Gastrocnemius medialis (tissue), 4 donors: ENCODE measurements at regions not wholly inside any gene's neighbourhood (a gene's known extent, or its start where the extent isn't known, plus 50 kb on each side); places are given as distances from the start of the nearest gene placed in this dataset.

Experiments
- POLR2A ChIP-seq, 2 donors: fragments of 450-650 bp; IDR thresholded peaks; one replicate each; pipeline ENCODE4 v1.6.1; 2017; ENCODE audit warnings: antibody characterized with exemption in 2 of 2, mild to moderate bottlenecking in 2 of 2, moderate library complexity in 2 of 2
- TF ChIP-seq, protein P1 (sequence below), 5 experiments: fragments of 450-650 bp in 3 of 5; fragments of 200-600 bp in 2 of 5; sonication (generic) in 2 of 5; IDR thresholded peaks in 4 of 5; conservative IDR thresholded peaks in 1 of 5; 1 replicate in 4 of 5; 2 replicates in 1 of 5; pipeline ENCODE4 v1.5.1; 2016 to 2019; ENCODE audit warnings: antibody characterized with exemption in 5 of 5, mild to moderate bottlenecking in 3 of 5, moderate library complexity in 3 of 5

- TF ChIP-seq, protein P1, sequence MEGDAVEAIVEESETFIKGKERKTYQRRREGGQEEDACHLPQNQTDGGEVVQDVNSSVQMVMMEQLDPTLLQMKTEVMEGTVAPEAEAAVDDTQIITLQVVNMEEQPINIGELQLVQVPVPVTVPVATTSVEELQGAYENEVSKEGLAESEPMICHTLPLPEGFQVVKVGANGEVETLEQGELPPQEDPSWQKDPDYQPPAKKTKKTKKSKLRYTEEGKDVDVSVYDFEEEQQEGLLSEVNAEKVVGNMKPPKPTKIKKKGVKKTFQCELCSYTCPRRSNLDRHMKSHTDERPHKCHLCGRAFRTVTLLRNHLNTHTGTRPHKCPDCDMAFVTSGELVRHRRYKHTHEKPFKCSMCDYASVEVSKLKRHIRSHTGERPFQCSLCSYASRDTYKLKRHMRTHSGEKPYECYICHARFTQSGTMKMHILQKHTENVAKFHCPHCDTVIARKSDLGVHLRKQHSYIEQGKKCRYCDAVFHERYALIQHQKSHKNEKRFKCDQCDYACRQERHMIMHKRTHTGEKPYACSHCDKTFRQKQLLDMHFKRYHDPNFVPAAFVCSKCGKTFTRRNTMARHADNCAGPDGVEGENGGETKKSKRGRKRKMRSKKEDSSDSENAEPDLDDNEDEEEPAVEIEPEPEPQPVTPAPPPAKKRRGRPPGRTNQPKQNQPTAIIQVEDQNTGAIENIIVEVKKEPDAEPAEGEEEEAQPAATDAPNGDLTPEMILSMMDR (IDR thresholded peaks at IDR 0.05 in 4 of 5, conservative IDR thresholded peaks at IDR 0.05 in 1 of 5), result no peak
- no peak for TF ChIP-seq POLR2A (IDR thresholded peaks at IDR 0.05)
These were observed 188.9 kb upstream of the TNC start for GRCh38 chr9:115306865-115307264.
